ENCODE measurements at regions not wholly inside any gene's neighbourhood (a gene's known extent, or its start where the extent isn't known, plus 50 kb on each side); places are given as distances from the start of the nearest gene placed in this dataset.

DNA sequence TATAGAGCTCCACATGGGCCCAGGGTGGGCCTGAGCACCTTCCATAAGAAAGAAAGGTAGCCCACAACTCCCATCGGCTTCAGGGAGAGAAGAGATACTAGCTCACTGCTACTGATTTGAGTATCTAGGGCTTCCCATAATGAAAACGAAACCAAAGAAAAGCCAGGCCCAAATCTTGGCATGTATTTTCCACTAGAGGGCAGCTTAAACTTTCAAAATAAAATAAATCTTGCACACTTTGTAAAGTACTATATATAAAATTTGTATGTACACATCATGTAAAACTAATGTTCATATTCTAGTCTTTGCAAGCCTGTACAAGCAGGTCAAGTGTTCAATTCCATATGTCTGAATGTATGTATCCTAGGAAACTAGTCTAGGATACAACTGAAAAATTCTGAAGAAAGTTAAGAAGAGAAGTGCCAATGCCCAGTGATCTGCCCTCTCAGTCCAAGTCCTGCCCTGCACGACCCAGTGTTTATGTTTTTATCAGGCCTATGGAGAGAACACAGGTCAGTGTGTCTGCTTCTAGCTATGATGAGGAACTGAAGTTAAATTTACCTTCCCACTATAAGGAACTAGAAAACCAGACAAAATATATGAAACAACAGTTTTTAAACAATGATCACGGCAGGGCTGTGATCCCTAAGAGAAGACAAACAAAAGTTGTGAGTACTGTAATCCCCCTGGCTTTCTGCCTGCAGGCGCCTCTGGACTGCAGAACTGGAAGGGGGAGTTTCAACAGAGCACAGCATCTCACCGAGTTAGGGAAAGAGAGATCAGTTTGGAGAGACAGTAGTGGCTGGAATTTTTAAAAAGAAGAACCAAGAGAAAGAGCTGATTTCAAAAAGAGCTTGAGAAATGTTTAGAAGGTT lies 475.7 kb downstream of the UQCRFS1 start:
- Mint-ChIP-seq H3K4me3 (no peak overlapping the region), H3K36me3 (no peaks in the 10 kb centered on the region), H3K27ac (no peak overlapping the region), H3K27me3 (no peaks in the 10 kb centered on the region), H3K9me3 (no peaks in the 10 kb centered on the region), H3K4me1 (peaks cover 4% of the 10 kb centered on the region)
- no peak for DNase-seq
- CTCF ChIA-PET: interaction anchor here (0.9 to 2.7 kb wide), 11 partner anchors 9 to 529 kb away, joined by 3 to 24 read pairs (median 5); no protein-coding TSS in a partner anchor

GRCh38 chr19:28736528-28736927 lies 476.4 kb downstream of the UQCRFS1 start:
- DNase-seq: no peak
- Mint-ChIP-seq H3K27me3 (no peaks in the 10 kb centered on the region), H3K4me1 (peaks cover 4% of the 10 kb centered on the region), H3K9me3 (no peaks in the 10 kb centered on the region), H3K36me3 (no peaks in the 10 kb centered on the region), H3K27ac (no peak overlapping the region), H3K4me3 (no peak overlapping the region)
- CTCF ChIA-PET: interaction anchor here (0.9 to 2.7 kb wide), 11 partner anchors 8 to 530 kb away, joined by 3 to 24 read pairs (median 5); no protein-coding TSS in a partner anchor

- DNase-seq: no peak
- Mint-ChIP-seq H3K36me3 (peaks cover 3% of the 10 kb centered on the region), H3K9me3 (no peaks in the 10 kb centered on the region), H3K4me3 (no peak overlapping the region), H3K27me3 (peaks cover 33% of the 10 kb centered on the region), H3K4me1 (peaks cover 2% of the 10 kb centered on the region), H3K27ac (no peak overlapping the region)
- CTCF ChIA-PET: no interaction called here
Measured at GRCh38 chr19:28731577-28731976, 481.4 kb downstream of the UQCRFS1 start.

GRCh38 chr19:28730791-28731512 lies 482.0 kb downstream of the UQCRFS1 start:
- no peaks in the 10 kb centered on the region for H3K9me3 Mint-ChIP-seq
- H3K4me1 Mint-ChIP-seq: peaks cover 2% of the 10 kb centered on the region
- H3K36me3 Mint-ChIP-seq: peaks cover 3% of the 10 kb centered on the region
- no peak overlapping the region for H3K27ac Mint-ChIP-seq
- H3K27me3 Mint-ChIP-seq: peaks cover 35% of the 10 kb centered on the region
- CTCF ChIA-PET: no interaction called here
- DNase-seq: no peak
- no peak overlapping the region for H3K4me3 Mint-ChIP-seq

DNA sequence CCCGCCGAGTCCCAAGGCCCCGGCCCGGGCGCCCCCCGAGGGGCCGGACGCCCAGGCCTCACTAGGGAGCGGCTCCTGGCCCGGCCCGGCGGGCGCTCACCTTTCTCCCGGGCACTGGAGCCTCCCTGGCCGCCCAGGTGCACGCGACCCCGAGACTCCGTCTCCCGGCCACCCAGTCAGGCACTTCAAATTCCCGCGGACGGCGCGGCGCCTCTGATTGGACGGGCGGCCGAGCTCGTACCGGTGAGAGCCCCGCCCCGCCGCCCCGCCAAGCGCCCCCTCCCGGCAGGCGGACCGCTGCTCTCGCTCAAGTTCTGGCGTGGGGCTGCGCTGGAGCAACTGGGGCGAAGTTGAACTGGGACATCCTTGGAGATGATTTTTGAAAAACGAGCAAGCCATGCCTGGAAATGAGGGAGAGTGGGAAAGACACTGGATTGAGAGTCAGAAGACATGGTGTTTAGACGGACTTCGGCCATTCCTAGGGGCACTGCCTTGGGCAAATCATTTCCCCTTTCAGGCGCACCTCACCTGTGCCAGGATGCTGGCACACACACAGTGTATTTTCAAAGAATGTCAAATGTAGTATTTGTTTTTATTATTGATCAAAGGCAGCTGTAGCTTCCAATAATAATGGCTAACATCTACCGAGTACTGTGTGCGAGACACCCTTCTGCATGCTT lies 485.3 kb downstream of the UQCRFS1 start:
- Mint-ChIP-seq H3K27ac (no peak overlapping the region), H3K4me1 (peaks cover 2% of the 10 kb centered on the region), H3K4me3 (peak overlapping the region; percentile 47), H3K27me3 (peaks cover 35% of the 10 kb centered on the region), H3K9me3 (no peaks in the 10 kb centered on the region), H3K36me3 (peaks cover 3% of the 10 kb centered on the region)
- peak; percentile 65 for DNase-seq
- CTCF ChIA-PET: interaction anchor here (1.3 to 1.6 kb wide), 2 partner anchors 9 to 10 kb away, joined by 4 to 8 read pairs; no protein-coding TSS in a partner anchor

- CTCF ChIA-PET: interaction anchor here (1.6 kb wide), 1 partner anchor 10 kb away, joined by 8 read pairs; no protein-coding TSS in a partner anchor
- H3K9me3 Mint-ChIP-seq: no peaks in the 10 kb centered on the region
- H3K27me3 Mint-ChIP-seq: peaks cover 35% of the 10 kb centered on the region
- H3K27ac Mint-ChIP-seq: no peak overlapping the region
- peak overlapping the region; percentile 42 for H3K4me3 Mint-ChIP-seq
- DNase-seq: no peak
- peaks cover 2% of the 10 kb centered on the region for H3K4me1 Mint-ChIP-seq
- H3K36me3 Mint-ChIP-seq: peaks cover 3% of the 10 kb centered on the region
Measured at GRCh38 chr19:28726533-28727479, 486.1 kb downstream of the UQCRFS1 start.

DNA sequence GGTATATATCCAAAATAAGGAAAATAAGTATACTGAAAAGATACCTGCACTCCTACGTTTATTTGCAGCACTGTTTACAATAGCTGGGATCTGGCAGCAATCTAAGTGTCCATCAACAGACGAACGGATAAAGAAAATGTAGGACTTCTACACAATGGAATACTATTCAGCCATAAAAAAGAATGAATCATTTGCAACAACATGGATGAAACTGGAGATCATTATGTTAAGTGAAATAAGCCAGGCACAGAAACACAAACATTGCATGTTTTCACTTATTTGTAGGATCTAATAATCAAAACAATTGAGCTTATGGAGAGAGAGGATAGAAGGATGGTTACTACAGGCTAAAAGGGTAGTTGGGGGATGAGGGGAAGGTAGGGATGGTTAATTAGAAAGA lies 494.0 kb downstream of the UQCRFS1 start:
- Mint-ChIP-seq H3K27me3 (no peaks in the 10 kb centered on the region), H3K36me3 (no peaks in the 10 kb centered on the region), H3K9me3 (no peaks in the 10 kb centered on the region), H3K4me3 (no peak overlapping the region), H3K27ac (no peak overlapping the region), H3K4me1 (no peaks in the 10 kb centered on the region)
- DNase-seq: no peak
- CTCF ChIA-PET: no interaction called here

- Mint-ChIP-seq H3K36me3 (no peaks in the 10 kb centered on the region), H3K4me3 (no peak overlapping the region), H3K4me1 (no peaks in the 10 kb centered on the region), H3K27me3 (no peaks in the 10 kb centered on the region), H3K9me3 (no peaks in the 10 kb centered on the region), H3K27ac (no peak overlapping the region)
- no peak for DNase-seq
- CTCF ChIA-PET: interaction anchor here (1.6 kb wide), 1 partner anchor 22 kb away, joined by 4 read pairs; no protein-coding TSS in a partner anchor
Measured at GRCh38 chr19:28715157-28715556, 497.8 kb downstream of the UQCRFS1 start.

GRCh38 chr19:28711411-28711810 lies 501.5 kb downstream of the UQCRFS1 start:
- no peaks in the 10 kb centered on the region for H3K9me3 Mint-ChIP-seq
- CTCF ChIA-PET: interaction anchor here (1.2 kb wide), 1 partner anchor 242 kb away, joined by 4 read pairs; no protein-coding TSS in a partner anchor
- no peak for DNase-seq
- no peak overlapping the region for H3K27ac Mint-ChIP-seq
- H3K36me3 Mint-ChIP-seq: no peaks in the 10 kb centered on the region
- H3K4me3 Mint-ChIP-seq: no peak overlapping the region
- H3K4me1 Mint-ChIP-seq: no peaks in the 10 kb centered on the region
- H3K27me3 Mint-ChIP-seq: no peaks in the 10 kb centered on the region

GRCh38 chr19:28710278-28710677 lies 502.7 kb downstream of the UQCRFS1 start:
- H3K27ac Mint-ChIP-seq: no peak overlapping the region
- no peak overlapping the region for H3K4me3 Mint-ChIP-seq
- no peaks in the 10 kb centered on the region for H3K9me3 Mint-ChIP-seq
- no peaks in the 10 kb centered on the region for H3K4me1 Mint-ChIP-seq
- H3K36me3 Mint-ChIP-seq: no peaks in the 10 kb centered on the region
- CTCF ChIA-PET: interaction anchor here (0.8 to 1.4 kb wide), 3 partner anchors 17 to 244 kb away, joined by 3 to 4 read pairs (median 3); no protein-coding TSS in a partner anchor
- no peaks in the 10 kb centered on the region for H3K27me3 Mint-ChIP-seq
- DNase-seq: no peak

DNA sequence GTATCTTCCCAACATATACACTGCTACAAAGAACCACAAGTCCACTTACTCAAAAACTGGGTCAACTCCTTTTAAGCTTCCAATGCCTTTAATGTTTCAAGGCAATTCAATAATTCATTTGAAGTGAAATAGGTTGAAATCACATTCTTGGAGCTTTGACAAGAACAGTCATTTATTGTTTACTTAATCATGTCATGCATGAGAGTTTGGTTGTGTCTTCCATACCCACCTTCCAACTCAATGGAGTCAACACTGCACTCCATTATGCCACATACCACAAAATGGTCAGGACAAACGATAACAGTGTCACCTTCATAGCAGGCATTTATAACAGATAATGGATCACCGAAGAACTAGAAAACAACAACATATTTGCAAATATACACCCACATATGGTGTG lies 506.3 kb downstream of the UQCRFS1 start:
- Mint-ChIP-seq H3K27ac (no peak overlapping the region), H3K4me3 (no peak overlapping the region), H3K4me1 (no peaks in the 10 kb centered on the region), H3K36me3 (no peaks in the 10 kb centered on the region), H3K9me3 (no peaks in the 10 kb centered on the region), H3K27me3 (no peaks in the 10 kb centered on the region)
- CTCF ChIA-PET: no interaction called here
- DNase-seq: no peak

DNA sequence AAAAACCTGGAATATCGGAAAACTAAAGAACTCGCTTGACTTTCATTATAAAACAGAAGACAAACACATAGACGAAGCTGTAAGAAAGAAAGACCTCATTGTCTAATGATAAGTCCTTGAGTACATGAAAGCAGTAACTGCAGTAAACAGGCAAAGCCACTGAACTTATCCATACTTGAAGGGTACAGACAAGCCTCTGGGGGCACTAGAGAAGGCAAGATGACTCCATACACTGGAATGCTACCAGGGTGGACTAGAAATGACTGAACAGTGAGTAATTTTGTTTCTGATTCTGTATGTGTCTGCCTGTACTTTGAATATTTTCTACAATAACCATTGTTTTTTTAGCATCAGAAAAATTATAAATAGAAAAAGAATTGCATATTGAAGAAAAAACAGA lies 507.9 kb downstream of the UQCRFS1 start:
- Mint-ChIP-seq H3K27me3 (no peaks in the 10 kb centered on the region), H3K9me3 (no peaks in the 10 kb centered on the region), H3K4me3 (no peak overlapping the region), H3K4me1 (no peaks in the 10 kb centered on the region), H3K27ac (no peak overlapping the region), H3K36me3 (no peaks in the 10 kb centered on the region)
- no peak for DNase-seq
- CTCF ChIA-PET: no interaction called here

DNA sequence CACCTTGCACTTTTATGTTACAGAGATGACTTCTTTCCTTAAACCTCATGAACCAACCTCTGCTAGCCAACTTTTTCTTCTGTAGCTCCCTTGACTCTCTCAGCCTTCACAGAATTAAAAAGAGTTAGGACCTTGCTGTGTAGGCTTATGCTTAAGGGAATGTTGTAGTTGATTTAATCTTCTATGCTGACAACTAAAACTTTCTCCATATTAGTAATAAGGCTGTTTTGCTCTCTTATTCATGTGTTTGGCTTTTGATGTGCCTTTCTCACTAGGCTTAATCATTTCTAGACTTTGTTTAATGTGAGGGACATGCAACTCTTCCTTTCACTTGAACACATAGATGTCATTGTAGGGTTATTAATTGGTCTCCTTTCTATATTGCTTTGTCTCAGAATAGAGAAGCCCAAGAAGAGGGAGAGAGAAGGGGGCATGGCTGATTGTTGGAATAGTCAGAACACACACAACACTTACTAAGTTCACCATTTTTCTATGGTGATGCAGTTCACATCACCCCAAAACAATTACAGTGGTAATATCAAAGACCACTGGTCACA lies 509.5 kb downstream of the UQCRFS1 start:
- H3K9me3 Mint-ChIP-seq: no peaks in the 10 kb centered on the region
- H3K4me1 Mint-ChIP-seq: no peaks in the 10 kb centered on the region
- DNase-seq: no peak
- CTCF ChIA-PET: no interaction called here
- H3K27me3 Mint-ChIP-seq: no peaks in the 10 kb centered on the region
- H3K27ac Mint-ChIP-seq: no peak overlapping the region
- H3K36me3 Mint-ChIP-seq: no peaks in the 10 kb centered on the region
- no peak overlapping the region for H3K4me3 Mint-ChIP-seq
